GM19438 (cell line): ENCODE measurements at regions not wholly inside any gene's neighbourhood (a gene's known extent, or its start where the extent isn't known, plus 50 kb on each side); places are given as distances from the start of the nearest gene placed in this dataset.

Experiments
- ATAC-seq: cut with Tn5 transposase; IDR thresholded peaks from one replicate; pipeline ENCODE4 v1.9.1; 2021; ENCODE audit warnings: low read depth; ENCODE audit not compliant: unreplicated experiment

GRCh38 chr3:80259736-80260135, 491.9 kb upstream of the ROBO1 start:
- no peak for ATAC-seq

- ATAC-seq: no peak
Observed at GRCh38 chr3:80252113-80252512, 484.3 kb upstream of the ROBO1 start.

GRCh38 chr3:80247766-80248165, 480.0 kb upstream of the ROBO1 start:
- ATAC-seq: no peak

DNA sequence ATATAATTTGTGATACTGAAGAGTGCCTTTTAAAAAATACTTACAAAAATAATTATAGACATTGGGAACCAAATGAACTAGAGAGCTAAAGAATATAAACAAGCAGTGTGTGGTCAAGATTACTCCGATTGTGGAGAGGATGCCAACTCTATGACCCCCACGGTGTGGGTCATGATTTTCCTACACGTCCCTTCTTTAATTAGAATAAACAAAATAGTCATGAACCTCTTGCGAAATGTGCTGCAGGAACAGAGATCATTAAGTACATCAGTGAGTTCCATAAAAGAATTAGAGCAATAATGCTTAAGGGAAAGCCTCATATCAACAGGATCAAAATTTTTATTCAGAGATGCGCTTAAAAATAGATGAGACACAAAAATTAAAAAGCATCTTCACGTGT, 476.6 kb upstream of the ROBO1 start:
- no peak for ATAC-seq

DNA sequence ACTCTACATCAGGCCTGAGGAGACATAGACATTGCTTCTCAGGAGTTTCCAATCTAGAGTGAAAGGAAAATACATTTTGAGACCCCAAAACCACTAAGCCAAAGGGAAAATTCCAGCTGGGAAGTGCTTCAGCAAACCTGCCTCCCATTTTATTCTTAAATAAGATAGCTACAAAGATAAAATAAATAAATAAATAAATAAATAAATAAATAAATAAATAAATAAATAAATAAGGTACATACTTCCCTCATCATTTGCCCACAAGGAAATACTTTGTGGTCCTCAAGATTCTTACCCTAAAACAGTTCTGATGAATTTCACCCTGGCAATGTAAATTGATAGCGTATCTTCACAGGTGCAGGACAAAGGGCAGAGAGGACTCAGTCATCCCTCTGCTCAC, 474.0 kb upstream of the ROBO1 start:
- no peak for ATAC-seq

- no peak for ATAC-seq
Observed at GRCh38 chr3:80239301-80239700, 471.5 kb upstream of the ROBO1 start.

- ATAC-seq: no peak
Observed at GRCh38 chr3:80238606-80239005, 470.8 kb upstream of the ROBO1 start.

DNA sequence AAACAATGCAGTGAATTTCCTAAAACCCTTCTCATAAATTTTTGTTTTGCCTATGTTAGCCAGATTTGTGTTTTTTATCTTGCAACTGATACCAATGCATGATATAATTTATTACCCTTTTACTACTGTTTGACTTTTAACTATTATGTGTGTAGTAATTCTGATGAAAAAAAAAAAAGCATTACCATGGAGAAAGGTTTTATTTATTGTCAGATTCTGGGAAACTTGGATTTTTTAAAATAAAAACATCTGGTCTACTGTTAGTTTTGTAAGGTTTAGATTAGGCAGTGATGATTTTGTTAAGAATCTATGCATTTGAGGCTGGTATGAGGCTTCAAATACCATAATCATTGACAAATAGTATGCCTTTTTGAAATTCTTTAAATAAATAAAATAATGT, 470.4 kb upstream of the ROBO1 start:
- ATAC-seq: no peak

GRCh38 chr3:80234706-80235105, 466.9 kb upstream of the ROBO1 start:
- ATAC-seq: no peak

- no peak for ATAC-seq
Observed at GRCh38 chr3:80233576-80233975, 465.8 kb upstream of the ROBO1 start.

GRCh38 chr3:80232760-80233159, 465.0 kb upstream of the ROBO1 start:
- ATAC-seq: no peak

DNA sequence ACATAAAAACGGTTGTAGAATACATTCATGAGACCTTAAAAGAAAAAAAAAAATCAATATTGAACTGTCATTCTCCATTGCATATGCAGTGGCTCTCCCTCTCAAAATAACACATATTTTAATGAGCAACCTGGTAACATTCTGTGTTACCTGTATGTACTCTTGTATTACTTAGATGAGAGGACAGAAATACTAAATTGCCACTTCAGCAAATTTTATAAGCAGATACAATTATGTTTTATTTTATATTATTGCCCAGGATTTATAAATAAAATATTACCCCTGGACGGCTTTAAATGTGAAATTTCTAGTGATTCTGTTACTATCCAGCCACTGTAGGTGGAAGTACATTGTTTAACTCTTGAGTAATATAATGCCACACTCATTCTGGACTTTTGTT, 463.2 kb upstream of the ROBO1 start:
- ATAC-seq: no peak

- no peak for ATAC-seq
Observed at GRCh38 chr3:80227216-80227615, 459.4 kb upstream of the ROBO1 start.

DNA sequence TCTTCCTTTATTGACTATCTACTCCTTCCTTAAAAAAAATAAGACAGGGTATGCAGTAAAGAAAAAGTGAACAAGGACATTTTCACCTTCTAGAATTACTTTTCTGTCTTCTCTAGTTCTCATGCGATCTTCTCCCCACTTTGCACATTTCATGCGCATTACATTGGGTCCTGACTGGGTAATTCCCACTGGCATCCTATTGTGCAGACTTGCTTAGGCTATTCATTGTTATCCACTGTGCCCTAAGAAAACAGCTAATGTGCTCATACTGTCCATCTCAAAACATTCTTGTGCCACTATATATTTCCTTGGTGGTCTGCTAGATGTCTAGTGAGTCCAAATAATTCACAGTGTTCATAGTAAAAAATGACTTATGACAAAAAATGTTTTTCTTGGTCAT, 447.4 kb upstream of the ROBO1 start:
- no peak for ATAC-seq

DNA sequence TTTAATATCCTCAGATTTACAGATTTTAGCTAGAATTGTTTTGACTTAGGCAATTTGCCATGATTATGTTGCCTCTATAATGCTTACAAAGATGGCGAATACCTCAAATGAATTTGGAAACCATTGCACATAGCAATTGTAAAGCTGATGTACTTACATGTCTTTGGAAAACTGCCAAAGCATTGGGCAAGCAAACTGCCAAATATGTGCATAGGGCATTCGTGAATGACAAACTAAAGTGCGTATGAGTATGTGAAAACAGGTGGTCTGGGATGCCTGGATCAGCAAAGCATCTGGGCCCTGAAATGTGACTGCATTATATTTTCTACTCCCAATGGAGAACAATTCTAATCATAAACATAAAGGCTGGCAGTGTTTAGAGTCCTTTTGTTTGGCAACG, 445.3 kb upstream of the ROBO1 start:
- no peak for ATAC-seq

- ATAC-seq: no peak
Observed at GRCh38 chr3:80192936-80193335, 425.1 kb upstream of the ROBO1 start.

- ATAC-seq: no peak
Observed at GRCh38 chr3:80190051-80190450, 422.3 kb upstream of the ROBO1 start.

DNA sequence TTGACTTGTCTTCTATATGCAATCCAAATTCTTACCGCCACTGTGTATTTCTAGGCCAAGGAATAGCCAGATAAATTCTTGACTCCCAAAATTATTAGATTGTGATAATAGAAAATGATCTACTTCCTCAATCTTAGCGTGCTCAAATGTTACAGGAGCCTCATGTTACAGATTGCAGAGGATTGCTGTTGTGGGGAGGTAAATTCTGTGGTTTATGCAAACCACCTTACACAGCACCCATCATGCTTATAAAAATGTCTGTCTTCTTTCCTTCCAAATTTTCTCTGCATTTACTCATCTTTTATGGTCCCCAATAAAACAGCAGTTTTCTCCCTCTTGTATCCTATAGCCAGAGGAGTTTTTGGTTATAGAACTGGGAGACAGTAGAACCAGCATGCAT, 420.2 kb upstream of the ROBO1 start:
- no peak for ATAC-seq

DNA sequence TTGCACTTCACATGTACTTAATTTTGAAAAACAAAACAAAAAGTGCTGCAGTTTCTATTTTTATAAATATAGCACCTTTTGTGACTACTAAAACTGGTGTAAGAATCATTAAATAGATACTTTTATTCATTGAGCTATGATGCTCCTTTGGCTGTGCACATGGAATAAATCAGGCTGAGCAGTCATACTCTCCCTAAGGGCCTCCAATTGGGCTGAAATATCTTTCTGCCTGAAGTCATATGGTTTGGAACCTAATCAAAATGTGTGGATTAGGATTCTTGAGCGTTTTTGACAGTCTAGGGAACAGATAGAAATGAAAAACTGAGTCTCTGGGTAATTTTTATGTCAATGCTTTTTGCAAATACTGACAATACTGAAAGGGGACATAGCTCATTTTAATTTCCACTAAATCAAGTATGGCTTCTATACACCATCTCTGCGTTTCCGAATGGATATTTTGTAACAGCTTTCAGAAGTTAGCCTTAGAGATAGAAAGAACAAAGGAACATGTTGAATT, 392.2 kb upstream of the ROBO1 start:
- no peak for ATAC-seq

DNA sequence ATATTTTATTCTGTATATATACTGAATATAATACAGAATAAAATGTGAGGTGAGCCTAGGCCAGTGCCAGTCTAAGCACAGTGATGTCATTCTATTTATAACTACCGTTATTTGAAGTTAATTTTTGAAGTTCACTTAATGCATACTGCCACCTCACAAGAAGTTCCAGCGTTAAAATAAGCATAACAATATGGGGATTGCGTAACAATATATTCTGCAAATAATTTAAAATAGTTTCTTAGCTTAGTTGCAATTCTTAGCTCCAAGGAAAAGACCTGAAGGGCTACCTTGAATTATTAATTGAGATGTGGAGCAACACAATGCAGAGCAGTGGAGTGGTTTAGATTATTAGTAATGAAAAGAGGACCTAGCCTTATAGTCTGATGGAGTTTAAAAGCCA, 390.5 kb upstream of the ROBO1 start:
- ATAC-seq: no peak

- ATAC-seq: no peak
Observed at GRCh38 chr3:80157546-80157945, 389.7 kb upstream of the ROBO1 start.

DNA sequence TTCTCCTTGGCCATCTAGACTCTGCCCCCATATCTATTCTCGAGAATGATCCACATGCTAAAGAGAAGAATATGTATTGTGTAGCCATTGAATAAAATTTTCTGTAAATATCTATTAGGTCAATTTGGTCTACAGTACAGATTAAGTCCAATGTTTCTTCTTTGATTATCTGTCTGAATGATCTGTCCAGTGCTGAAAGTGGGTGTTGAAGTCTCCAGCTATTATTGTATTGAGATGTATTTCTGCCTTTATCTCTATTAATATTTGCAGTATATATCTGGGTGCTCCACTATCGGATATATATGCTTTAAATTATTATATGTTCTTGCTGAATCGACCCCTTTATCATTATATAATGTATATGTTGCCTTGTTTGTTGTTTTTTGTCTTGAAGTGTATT, 384.9 kb upstream of the ROBO1 start:
- ATAC-seq: no peak

GRCh38 chr3:80142714-80143113, 374.9 kb upstream of the ROBO1 start:
- no peak for ATAC-seq
